HepG2 (cell line): ENCODE measurements at regions not wholly inside any gene's neighbourhood (a gene's known extent, or its start where the extent isn't known, plus 50 kb on each side); places are given as distances from the start of the nearest gene placed in this dataset.

Source experiments
- ATAC-seq: fragments of 200-7000 bp; cut with Tn5 transposase; 3 replicates; pipeline ENCODE4 v1.9.1; 2020; ENCODE audit warnings: mild to moderate bottlenecking, moderate library complexity
- BruUV-seq: library from RNA; stranded (reverse); fragments of 400-500 nt; replicated peaks from 2 replicates; lab custom pipeline; 2021; lab: Mats Ljungman, UMichigan
- CTCF ChIA-PET: fragments of 300-600 bp; formaldehyde crosslinking; extraction: SDS; loops from one replicate; lab custom pipeline; 2021; ENCODE audit warnings: low total read pairs, inconsistent platforms, low intra/inter-chr PET ratio; lab: Yijun Ruan, JAX
- POLR2A ChIA-PET: fragments of 350-600 bp; sonication (Branson Sonifier 250); formaldehyde crosslinking; loops from one replicate; lab custom pipeline; 2020; ENCODE audit warnings: antibody characterized with exemption, inconsistent platforms; lab: Yijun Ruan, JAX
- DNase-seq: peaks from one replicate; pipeline ENCODE4 v3.0.0-alpha.2; 2015; ENCODE audit warnings: low spot score
- FAIRE-seq: peaks from 3 replicates; lab custom pipeline; 2011; peaks lifted over from hg19 to GRCh38; lab: Jason Lieb, UNC
- H2AFZ ChIP-seq: one replicate; pipeline ENCODE4 v1.6.1; 2011; ENCODE audit warnings: low read length, inconsistent platforms
- H3K27ac ChIP-seq: fragments of 300-600 bp; 3 replicates; pipeline ENCODE4 v1.8.0; 2011; ENCODE audit warnings: mixed run types, mild to moderate bottlenecking, mixed read lengths, low read length, inconsistent platforms; ENCODE audit not compliant: insufficient read depth; ENCODE audit errors: extremely low read length
- H3K27me3 ChIP-seq, 2 experiments: fragments of 200-600 bp in 1 of 2; 2 replicates in 1 of 2; 3 replicates in 1 of 2; pipeline versions ENCODE4 v1.6.0 to v1.8.0; 2011; ENCODE audit warnings: low read length in 2 of 2, mild to moderate bottlenecking in 2 of 2, moderate library complexity in 2 of 2, inconsistent platforms in 1 of 2; ENCODE audit not compliant: insufficient read depth in 2 of 2, control insufficient read depth in 1 of 2
- H3K36me3 ChIP-seq, 2 experiments: fragments of 200-600 bp in 1 of 2; replicated peaks in 1 of 2; 2 replicates in 1 of 2; 3 replicates in 1 of 2; pipeline versions ENCODE4 v1.5.1 to v1.8.0; 2011; ENCODE audit warnings: low read length in 2 of 2, inconsistent platforms in 1 of 2; ENCODE audit not compliant: insufficient read depth in 2 of 2, control insufficient read depth in 1 of 2
- H3K4me1 ChIP-seq: 2 replicates; pipeline ENCODE4 v1.5.1; 2012; ENCODE audit warnings: low read length, inconsistent platforms; ENCODE audit not compliant: insufficient read depth
- H3K4me2 ChIP-seq: 2 replicates; pipeline ENCODE4 v1.6.0; 2011; ENCODE audit warnings: low read depth, low read length, inconsistent platforms
- H3K4me3 ChIP-seq, 3 experiments: fragments of 200-600 bp in 1 of 3; sonication (generic), shearing (Covaris generic) in 1 of 3; replicated peaks in 1 of 3; 2 replicates each; pipeline ENCODE4 v1.5.1; 2011 to 2016; ENCODE audit warnings: low read length in 3 of 3, inconsistent platforms in 2 of 3, low read depth in 2 of 3, mild to moderate bottlenecking in 2 of 3, control low read depth in 1 of 3, mixed read lengths in 1 of 3; ENCODE audit not compliant: insufficient read depth in 1 of 3
- H3K79me2 ChIP-seq: one replicate; pipeline ENCODE4 v1.6.1; 2011; ENCODE audit warnings: low read length, inconsistent platforms; ENCODE audit not compliant: insufficient read depth
- H3K9ac ChIP-seq: 2 replicates; pipeline ENCODE4 v1.6.0; 2011; ENCODE audit warnings: mild to moderate bottlenecking, low read depth, low read length, inconsistent platforms; ENCODE audit not compliant: insufficient read depth
- H3K9me3 ChIP-seq: 2 replicates; pipeline ENCODE4 v1.5.1; 2012; ENCODE audit warnings: mild to moderate bottlenecking, low read length
- H4K20me1 ChIP-seq: 2 replicates; pipeline ENCODE4 v1.6.0; 2011; ENCODE audit warnings: inconsistent platforms, mild to moderate bottlenecking, low read length, moderate library complexity; ENCODE audit not compliant: insufficient read depth
- BHLHE40 ChIP-seq: IDR thresholded peaks from 2 replicates; pipeline ENCODE4 v1.6.1; 2011; ENCODE audit warnings: low read length, improper control_type of control experiment
- CREB1 ChIP-seq, 2 experiments: fragments of 450-650 bp in 1 of 2; IDR thresholded peaks; 2 replicates each; pipeline ENCODE4 v1.6.1; 2016 to 2017; ENCODE audit warnings: control low read depth in 1 of 2, mild to moderate bottlenecking in 1 of 2, missing compliant biosample characterization in 1 of 2, missing genetic modification characterization in 1 of 2
- GMEB2 ChIP-seq: IDR thresholded peaks from 2 replicates; pipeline ENCODE4 v1.6.1; 2016; ENCODE audit warnings: missing biosample characterization, missing genetic modification reagents, low read depth
- IKZF1 ChIP-seq: fragments of 450-650 bp; IDR thresholded peaks from 2 replicates; pipeline ENCODE4 v1.7.1; 2016
- ISL2 ChIP-seq: sonication (generic); formaldehyde crosslinking; IDR thresholded peaks from 2 replicates; pipeline ENCODE4 v1.5.0; 2020; ENCODE audit warnings: missing genetic modification reagents
- MED13 ChIP-seq: sonication (generic); formaldehyde crosslinking; IDR thresholded peaks from 2 replicates; pipeline ENCODE4 v1.5.0; 2020; ENCODE audit warnings: missing genetic modification reagents
- MEIS1 ChIP-seq: sonication (generic); formaldehyde crosslinking; IDR thresholded peaks from 2 replicates; pipeline ENCODE4 v1.9.0; 2021; ENCODE audit warnings: mild to moderate bottlenecking, missing genetic modification reagents, moderate library complexity, borderline replicate concordance
- MZF1 ChIP-seq: sonication (generic); formaldehyde crosslinking; IDR thresholded peaks from 2 replicates; pipeline ENCODE4 v1.8.1; 2023; ENCODE audit warnings: mild to moderate bottlenecking, missing genetic modification reagents, borderline replicate concordance
- NFKB2 ChIP-seq: sonication (generic); formaldehyde crosslinking; IDR thresholded peaks from 2 replicates; pipeline ENCODE4 v1.4.0; 2020; ENCODE audit warnings: missing genetic modification reagents, borderline replicate concordance
- RORA ChIP-seq: sonication (generic); formaldehyde crosslinking; IDR thresholded peaks from 2 replicates; pipeline ENCODE4 v1.5.0; 2020; ENCODE audit warnings: mild to moderate bottlenecking, missing genetic modification reagents, moderate library complexity
- SALL1 ChIP-seq: sonication (generic); formaldehyde crosslinking; IDR thresholded peaks from 2 replicates; pipeline ENCODE4 v1.8.0; 2022; ENCODE audit warnings: mild to moderate bottlenecking, missing genetic modification reagents
- STAG1 ChIP-seq: sonication (generic); formaldehyde crosslinking; IDR thresholded peaks from 2 replicates; pipeline ENCODE4 v1.4.0; 2020; ENCODE audit warnings: missing genetic modification reagents
- TCF12 ChIP-seq, 2 experiments: fragments of 450-650 bp in 1 of 2; sonication (generic) in 1 of 2; formaldehyde crosslinking in 1 of 2; IDR thresholded peaks; 2 replicates each; pipeline versions ENCODE4 v1.6.1 to v1.8.0; 2017 to 2022; ENCODE audit warnings: antibody characterized with exemption in 1 of 2, mild to moderate bottlenecking in 1 of 2, missing genetic modification reagents in 1 of 2, moderate library complexity in 1 of 2
- WGBS: methylation state at CpG from one replicate; pipeline ENCODE4 v1.1.6; 2017; ENCODE audit warnings: low lambda C conversion rate; 5-methylcytosine and 5-hydroxymethylcytosine counted together
- in situ Hi-C: cut with HindIII; loops from 2 replicates; pipeline ENCODE4 v1.10.0; 2017; ENCODE audit warnings: low pct_unique_long_range_greater_than_20kb; ENCODE audit not compliant: extremely low pct_ligation_motif_present
- intact Hi-C: fragments of 100-400 bp; cut with micrococcal nuclease; formaldehyde crosslinking; loops from one replicate; pipeline ENCODE4 v1.10.0; 2022; ENCODE audit not compliant: unreplicated experiment
- TF ChIP-seq, protein P1 (sequence below): sonication (generic); formaldehyde crosslinking; IDR thresholded peaks from 2 replicates; pipeline ENCODE4 v1.4.0; 2020; ENCODE audit warnings: missing genetic modification reagents, borderline replicate concordance

- H3K9ac ChIP-seq: no peak overlapping the region
- no peak overlapping the region for H3K27ac ChIP-seq
- TF ChIP-seq BHLHE40 (no peak), SALL1 (CRISPR knock-in tag) (no peak), TCF12 (IDR thresholded peaks at IDR 0.05) (no peak), TCF12 (CRISPR knock-in tag; IDR thresholded peaks at IDR 0.05) (no peak), RORA (CRISPR knock-in tag) (no peak), CREB1 (IDR thresholded peaks at IDR 0.05) (no peak), CREB1 (CRISPR knock-in tag; IDR thresholded peaks at IDR 0.05) (no peak), MZF1 (no peak), STAG1 (CRISPR knock-in tag) (no peak)
- peaks cover 2 to 14% of the 10 kb centered on the region in 2 experiments for H3K27me3 ChIP-seq
- no peaks in the 10 kb centered on the region for H3K4me1 ChIP-seq
- no peak overlapping the region for H3K4me2 ChIP-seq
- WGBS: 67% methylated on average over 6 of the region's 6 CpGs
- no peak overlapping the region for H2AFZ ChIP-seq
- H3K36me3 ChIP-seq: no peaks in the 10 kb centered on the region
- no peak for ATAC-seq
- no TSS peak for BruUV-seq
- H3K4me3 ChIP-seq: no peak overlapping the region
- H3K9me3 ChIP-seq: no peaks in the 10 kb centered on the region
- intact Hi-C loops (no loop called here), in situ Hi-C loops (loop anchor here (5.0 kb wide), 1 partner anchor 285 kb away; no protein-coding TSS in a partner anchor)
- H3K79me2 ChIP-seq: no peaks in the 10 kb centered on the region
- H4K20me1 ChIP-seq: no peaks in the 10 kb centered on the region
- POLR2A ChIA-PET: no interaction called here
- CTCF ChIA-PET: no interaction called here
- no peak for FAIRE-seq
- no peak for DNase-seq
Observed at GRCh38 chr13:95477187-95477586, 75.3 kb upstream of the CLDN10 start.

DNA sequence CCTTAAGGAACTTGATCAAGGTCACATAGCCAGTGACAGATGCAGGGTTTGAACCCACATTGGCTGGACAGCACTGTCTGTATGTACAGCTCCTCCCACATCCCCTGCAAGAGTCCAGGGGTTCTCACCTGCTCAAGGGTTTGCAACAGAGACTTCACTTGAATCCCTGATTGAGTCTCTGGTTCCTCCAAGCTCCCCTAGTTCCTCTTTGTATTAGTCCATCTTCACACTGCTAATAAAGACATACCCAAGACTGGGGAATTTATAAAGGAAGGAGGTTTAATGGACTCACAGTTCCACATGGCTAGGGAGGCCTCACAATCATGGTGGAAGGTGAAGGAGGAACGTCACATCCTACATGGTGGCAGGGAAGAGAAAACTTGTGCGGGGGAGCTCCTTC is 72.8 kb upstream of the CLDN10 start:
- Histone ChIP-seq H4K20me1 (no peaks in the 10 kb centered on the region), H3K36me3 (no peaks in the 10 kb centered on the region), H3K27me3 (peaks cover 2 to 11% of the 10 kb centered on the region in 2 experiments), H3K9me3 (no peaks in the 10 kb centered on the region), H3K9ac (no peak overlapping the region), H3K27ac (no peak overlapping the region), H2AFZ (no peak overlapping the region), H3K4me1 (no peaks in the 10 kb centered on the region), H3K4me3 (no peak overlapping the region), H3K4me2 (no peak overlapping the region), H3K79me2 (no peaks in the 10 kb centered on the region)
- ChIA-PET POLR2A (no interaction called here), CTCF (no interaction called here)
- no TSS peak for BruUV-seq
- 81% methylated on average over 2 of the region's 2 CpGs for WGBS
- intact Hi-C loops: loop anchor here (2.0 kb wide), 3 partner anchors 75 to 859 kb away; no protein-coding TSS in a partner anchor
- DNase-seq: no peak
- ATAC-seq: no peak
- FAIRE-seq: no peak
- in situ Hi-C loops: loop anchor here (5.0 kb wide), 1 partner anchor 287 kb away; no protein-coding TSS in a partner anchor
- no peak for TF ChIP-seq MEIS1 (CRISPR knock-in tag)
- TF ChIP-seq GMEB2: no peak
- TF ChIP-seq MED13 (CRISPR knock-in tag): no peak
- no peak for TF ChIP-seq IKZF1
- TF ChIP-seq ISL2 (CRISPR knock-in tag): no peak
- TF ChIP-seq, protein P1, sequence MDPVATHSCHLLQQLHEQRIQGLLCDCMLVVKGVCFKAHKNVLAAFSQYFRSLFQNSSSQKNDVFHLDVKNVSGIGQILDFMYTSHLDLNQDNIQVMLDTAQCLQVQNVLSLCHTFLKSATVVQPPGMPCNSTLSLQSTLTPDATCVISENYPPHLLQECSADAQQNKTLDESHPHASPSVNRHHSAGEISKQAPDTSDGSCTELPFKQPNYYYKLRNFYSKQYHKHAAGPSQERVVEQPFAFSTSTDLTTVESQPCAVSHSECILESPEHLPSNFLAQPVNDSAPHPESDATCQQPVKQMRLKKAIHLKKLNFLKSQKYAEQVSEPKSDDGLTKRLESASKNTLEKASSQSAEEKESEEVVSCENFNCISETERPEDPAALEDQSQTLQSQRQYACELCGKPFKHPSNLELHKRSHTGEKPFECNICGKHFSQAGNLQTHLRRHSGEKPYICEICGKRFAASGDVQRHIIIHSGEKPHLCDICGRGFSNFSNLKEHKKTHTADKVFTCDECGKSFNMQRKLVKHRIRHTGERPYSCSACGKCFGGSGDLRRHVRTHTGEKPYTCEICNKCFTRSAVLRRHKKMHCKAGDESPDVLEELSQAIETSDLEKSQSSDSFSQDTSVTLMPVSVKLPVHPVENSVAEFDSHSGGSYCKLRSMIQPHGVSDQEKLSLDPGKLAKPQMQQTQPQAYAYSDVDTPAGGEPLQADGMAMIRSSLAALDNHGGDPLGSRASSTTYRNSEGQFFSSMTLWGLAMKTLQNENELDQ (CRISPR knock-in tag): no peak
- no peak for TF ChIP-seq NFKB2
